Stimulated activated CD4-positive, alpha-beta T cell treated with anti-CD3 and anti-CD28 coated beads, Interleukin-12 subunit alpha, Interleukin-12 subunit beta, amount 100 ng/mL, for 24 hours (primary cell): ENCODE measurements at regions not wholly inside any gene's neighbourhood (a gene's known extent, or its start where the extent isn't known, plus 50 kb on each side); places are given as distances from the start of the nearest gene placed in this dataset.
A peak's percentile ranks its signal among the peaks of the same experiment; 100 is the strongest.

Source experiments
- DNase-seq, 2 experiments: peaks; one replicate each; pipeline ENCODE4 v3.0.0-alpha.2; 2020; ENCODE audit warnings: low read depth in 2 of 2

- no peak for DNase-seq
These were observed 158.5 kb downstream of the HERPUD2 start for GRCh38 chr7:35536396-35536826.

GRCh38 chr7:35533902-35534301 is 161.0 kb downstream of the HERPUD2 start:
- no peak for DNase-seq

- no peak for DNase-seq
These were observed 164.5 kb downstream of the HERPUD2 start for GRCh38 chr7:35530124-35531109.

- no peak for DNase-seq
These were observed 165.2 kb downstream of the HERPUD2 start for GRCh38 chr7:35529713-35530112.

GRCh38 chr7:35528381-35528977 is 166.5 kb downstream of the HERPUD2 start:
- no peak for DNase-seq

- no peak for DNase-seq
These were observed 168.3 kb downstream of the HERPUD2 start for GRCh38 chr7:35526645-35527044.

- DNase-seq: no peak
These were observed 170.7 kb downstream of the HERPUD2 start for GRCh38 chr7:35524112-35524804.

GRCh38 chr7:35523292-35523691 is 171.6 kb downstream of the HERPUD2 start:
- no peak for DNase-seq

- no peak for DNase-seq
These were observed 172.2 kb downstream of the HERPUD2 start for GRCh38 chr7:35522697-35523096.

GRCh38 chr7:35521941-35522340 is 173.0 kb downstream of the HERPUD2 start:
- DNase-seq: no peak

- no peak for DNase-seq
These were observed 173.9 kb downstream of the HERPUD2 start for GRCh38 chr7:35520810-35521625.

- DNase-seq: peak in 1 of 2 experiments; percentile 44
These were observed 174.7 kb downstream of the HERPUD2 start for GRCh38 chr7:35519971-35520809.

- DNase-seq: no peak
These were observed 176.2 kb downstream of the HERPUD2 start for GRCh38 chr7:35518767-35519166.

- no peak for DNase-seq
These were observed 178.4 kb downstream of the HERPUD2 start for GRCh38 chr7:35516498-35516897.

- DNase-seq: no peak
These were observed 181.1 kb downstream of the HERPUD2 start for GRCh38 chr7:35513828-35514227.

GRCh38 chr7:35513195-35513594 is 181.7 kb downstream of the HERPUD2 start:
- no peak for DNase-seq

- DNase-seq: no peak
These were observed 182.2 kb downstream of the HERPUD2 start for GRCh38 chr7:35512716-35513115.

GRCh38 chr7:35508623-35509400 is 186.1 kb downstream of the HERPUD2 start:
- no peak for DNase-seq

- no peak for DNase-seq
These were observed 189.9 kb downstream of the HERPUD2 start for GRCh38 chr7:35505066-35505465.

GRCh38 chr7:35504365-35504764 is 190.6 kb downstream of the HERPUD2 start:
- no peak for DNase-seq
